ENCODE measurements at regions not wholly inside any gene's neighbourhood (a gene's known extent, or its start where the extent isn't known, plus 50 kb on each side); places are given as distances from the start of the nearest gene placed in this dataset.

DNA sequence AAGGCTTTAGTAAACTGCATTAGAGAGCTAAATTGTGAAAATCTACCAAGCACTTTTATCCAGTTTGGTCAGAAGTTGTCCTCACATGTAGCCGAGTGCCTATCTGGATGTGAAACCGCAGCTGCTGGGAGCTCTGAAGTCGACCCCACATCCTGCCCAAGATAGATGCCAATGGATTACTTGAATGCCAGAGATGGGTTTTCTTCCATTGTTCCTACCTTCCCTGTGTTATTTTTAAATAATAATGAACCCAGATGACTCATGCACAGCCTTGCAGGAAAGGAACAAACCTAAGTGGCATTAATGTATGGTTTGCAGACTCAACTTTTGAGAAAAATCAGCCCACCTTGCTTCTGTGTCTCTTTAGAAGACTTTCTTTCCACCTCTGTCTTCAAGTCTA, 408.5 kb downstream of the FBXO15 start:
- TF ChIP-seq CTCF (conservative IDR thresholded peaks at IDR 0.05; ENCODE audit: low read length): no peak
- DNase-seq (ENCODE audit: low read depth): no peak
- H3K4me3 ChIP-seq (ENCODE audit: low read length): no peak overlapping the region

- no peak for TF ChIP-seq CTCF (conservative IDR thresholded peaks at IDR 0.05; ENCODE audit: low read length)
- no peak for DNase-seq (ENCODE audit: low read depth)
- H3K4me3 ChIP-seq (ENCODE audit: low read length): no peak overlapping the region
These were observed 409.6 kb downstream of the FBXO15 start for GRCh38 chr18:73737990-73738389.

- TF ChIP-seq CTCF (conservative IDR thresholded peaks at IDR 0.05; ENCODE audit: low read length): no peak
- DNase-seq (ENCODE audit: low read depth): no peak
- no peak overlapping the region for H3K4me3 ChIP-seq (ENCODE audit: low read length)
These were observed 411.8 kb downstream of the FBXO15 start for GRCh38 chr18:73735836-73736235.

DNA sequence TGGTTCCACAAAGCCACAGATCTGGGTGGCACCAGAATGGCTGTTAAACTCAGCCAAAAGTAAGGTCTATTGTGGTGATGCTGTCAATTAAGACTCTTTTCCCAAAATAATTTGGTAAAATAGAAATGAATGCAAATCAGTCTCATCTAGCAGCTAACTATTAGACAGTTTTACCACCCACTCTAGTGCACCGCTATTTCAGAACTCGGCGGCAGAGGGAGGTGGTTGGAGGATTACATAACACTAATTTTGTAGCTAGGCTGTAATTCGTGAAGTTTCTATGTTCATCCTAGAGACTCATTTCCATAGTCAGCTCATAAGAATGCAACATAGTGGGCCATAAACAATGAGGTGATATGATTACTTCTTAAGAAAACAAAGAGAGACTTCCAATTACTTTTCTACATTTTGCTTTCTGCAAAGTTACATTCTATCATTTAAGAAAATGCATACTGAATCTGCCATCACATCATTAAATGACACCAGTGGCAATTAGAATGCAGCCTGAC, 413.8 kb downstream of the FBXO15 start:
- no peak for DNase-seq (ENCODE audit: low read depth)
- no peak for TF ChIP-seq CTCF (conservative IDR thresholded peaks at IDR 0.05; ENCODE audit: low read length)
- H3K4me3 ChIP-seq (ENCODE audit: low read length): no peak overlapping the region

- TF ChIP-seq CTCF (conservative IDR thresholded peaks at IDR 0.05; ENCODE audit: low read length): no peak
- no peak for DNase-seq (ENCODE audit: low read depth)
- H3K4me3 ChIP-seq (ENCODE audit: low read length): no peak overlapping the region
These were observed 414.3 kb downstream of the FBXO15 start for GRCh38 chr18:73733376-73733775.

DNA sequence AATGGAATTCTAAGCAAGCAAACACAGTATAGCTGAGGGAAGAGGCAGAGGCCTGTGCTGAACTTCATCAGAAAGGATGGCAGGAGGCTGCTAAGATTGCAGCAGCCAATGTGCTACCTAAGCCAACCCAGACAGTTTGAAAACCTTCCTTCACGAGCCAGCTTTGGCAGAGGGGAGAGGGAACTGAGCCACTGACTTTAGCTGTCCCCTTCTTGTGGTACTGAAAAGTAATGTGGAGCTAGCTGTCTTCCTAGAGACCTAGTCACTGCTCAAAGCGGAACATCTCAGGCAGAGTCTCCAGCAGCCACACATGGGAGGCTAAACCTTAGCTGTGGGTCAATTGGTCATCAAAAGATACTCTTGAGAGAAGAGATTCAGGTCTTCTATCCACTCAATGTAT, 419.0 kb downstream of the FBXO15 start:
- no peak for DNase-seq (ENCODE audit: low read depth)
- no peak overlapping the region for H3K4me3 ChIP-seq (ENCODE audit: low read length)
- no peak for TF ChIP-seq CTCF (conservative IDR thresholded peaks at IDR 0.05; ENCODE audit: low read length)

DNA sequence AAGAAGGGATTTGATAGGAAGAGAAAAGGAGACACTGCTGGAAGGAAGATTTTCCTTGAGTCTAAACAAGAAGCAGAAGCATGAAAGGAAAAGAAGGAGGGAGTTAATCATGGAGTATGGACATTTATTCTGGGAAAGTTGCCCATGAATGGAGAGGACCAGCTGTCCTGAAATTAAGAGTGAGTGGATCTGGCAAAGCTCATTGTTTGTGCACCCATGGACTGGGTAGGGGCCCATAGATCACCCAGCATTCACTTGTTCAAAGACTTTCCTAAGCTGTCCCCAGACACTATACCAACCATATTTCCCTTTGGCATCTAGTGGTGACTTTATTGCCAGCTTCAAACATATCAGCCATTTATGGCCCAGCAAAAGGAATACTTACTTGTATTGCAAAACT, 422.7 kb downstream of the FBXO15 start:
- no peak for TF ChIP-seq CTCF (conservative IDR thresholded peaks at IDR 0.05; ENCODE audit: low read length)
- peak; percentile 22 for DNase-seq (ENCODE audit: low read depth)

More for the DNA sequence above, 422.7 kb downstream of the FBXO15 start:
- no peak overlapping the region for H3K4me3 ChIP-seq (ENCODE audit: low read length)

Measured in AG10803 (cell line).